ENCODE measurements at regions not wholly inside any gene's neighbourhood (a gene's known extent, or its start where the extent isn't known, plus 50 kb on each side); places are given as distances from the start of the nearest gene placed in this dataset.

DNA sequence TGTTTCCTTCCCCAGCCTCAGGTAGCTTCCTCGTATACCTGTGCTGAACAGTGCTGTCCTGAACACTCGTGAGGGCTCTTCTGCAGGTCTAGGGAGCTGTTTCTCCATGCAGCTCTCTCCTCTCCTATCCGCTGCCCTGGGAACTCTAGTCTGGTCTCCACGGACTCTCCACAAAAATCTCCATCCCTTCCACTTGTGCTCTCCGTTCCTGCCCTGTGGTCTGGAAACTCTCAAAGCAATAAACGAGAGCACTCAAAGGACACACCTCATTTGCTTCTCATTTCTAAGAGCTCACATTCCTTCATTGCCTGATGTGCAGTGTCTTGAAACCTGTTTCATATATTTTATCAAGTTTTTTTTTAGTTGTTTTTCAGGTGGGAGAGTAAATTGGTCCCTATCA lies 235.9 kb upstream of the RGS17 start:
- Histone ChIP-seq H4K20me1 (replicated peaks in 1 of 2; ENCODE audit: control insufficient read depth in 1 of 2, insufficient read depth in 2 of 2, low read length in 2 of 2) (no peaks in the 10 kb centered on the region), H3K9me3 (ENCODE audit: insufficient read depth in 2 of 2, low read depth in 1 of 2, low read length in 1 of 2) (0 out of 4 replicates have a peak, but pooled peaks cover 0 to 2% of the 10 kb centered on the region in 2 experiments), H3K4me3 (ENCODE audit: extremely low read depth in 1 of 4, insufficient read depth in 2 of 4, low read depth in 3 of 4, low read length in 4 of 4) (no peak overlapping the region), H2BK15ac (ENCODE audit: low read length) (no peak overlapping the region), H3K56ac (replicated peaks; ENCODE audit: insufficient read length, low read depth, low read length) (no peak overlapping the region), H3K36me3 (ENCODE audit: control insufficient read depth in 2 of 4, insufficient read depth in 4 of 4, low read length in 3 of 4) (no peaks in the 10 kb centered on the region), H2AK5ac (ENCODE audit: low read depth, low read length) (no peak overlapping the region), H3K4me2 (ENCODE audit: insufficient read depth in 1 of 2, low read depth in 2 of 2, low read length in 2 of 2) (no peak overlapping the region), H2BK120ac (replicated peaks; ENCODE audit: low read depth, low read length) (no peak overlapping the region), H3K79me2 (ENCODE audit: control insufficient read depth in 1 of 2, insufficient read depth in 2 of 2, low read length in 2 of 2) (no peaks in the 10 kb centered on the region), H3K27ac (ENCODE audit: low read depth, low read length) (no peak overlapping the region), H3K23ac (ENCODE audit: insufficient read length) (no peak overlapping the region), H2BK20ac (ENCODE audit: low read length) (no peak overlapping the region), H4K8ac (ENCODE audit: extremely low read depth, insufficient read depth, low read length) (no peak overlapping the region), H3K18ac (ENCODE audit: extremely low read depth, low read length) (no peak overlapping the region; the same call in 1 of the 2 replicates), H4K5ac (ENCODE audit: insufficient read length, low read depth, low read length) (no peak overlapping the region), H3K27me3 (replicated peaks in 1 of 4; ENCODE audit: control insufficient read depth in 3 of 4, extremely low read depth in 1 of 4, insufficient read depth in 3 of 4, low read length in 3 of 4) (no peaks in the 10 kb centered on the region), H3K79me1 (ENCODE audit: low read depth, low read length) (no peaks in the 10 kb centered on the region), H2BK12ac (ENCODE audit: low read depth, low read length) (no peak overlapping the region), H3K4me1 (replicated peaks in 1 of 4; ENCODE audit: control insufficient read depth in 3 of 4, insufficient read depth in 4 of 4, low read length in 3 of 4) (no peaks in the 10 kb centered on the region), H3K4ac (replicated peaks; ENCODE audit: insufficient read length, low read depth, low read length) (no peak overlapping the region), H3K9ac (replicated peaks in 1 of 4; ENCODE audit: extremely low read depth in 1 of 4, low read depth in 3 of 4, low read length in 3 of 4) (no peak overlapping the region), H3K23me2 (ENCODE audit: low read depth, low read length) (no peaks in the 10 kb centered on the region), H2BK5ac (ENCODE audit: low read depth, low read length) (no peak overlapping the region), H4K91ac (replicated peaks; ENCODE audit: insufficient read length, low read length) (no peak overlapping the region), H3K14ac (ENCODE audit: insufficient read length) (no peak overlapping the region), H2AFZ (ENCODE audit: low read length) (no peak overlapping the region)
- POLR2A ChIA-PET (ENCODE audit: partially characterized antibody) = no interaction called here
- 89% methylated on average over 6 of the region's 6 CpGs; no CpG with 5 or more reads in 1 of the 2 experiments for WGBS, 2 experiments (ENCODE audit: extremely low coverage in 1 of 2, insufficient coverage in 1 of 2, insufficient read length in 1 of 2, insufficient replicate concordance in 2 of 2, low coverage in 1 of 2, low lambda C conversion rate in 2 of 2, missing lambda C conversion rate in 1 of 2)
- CTCF ChIA-PET (ENCODE audit: partially characterized antibody) = interaction anchor here (1.1 to 1.4 kb wide), 3 partner anchors 15 to 137 kb away, joined by 3 read pairs; no protein-coding TSS in a partner anchor
- no peak for DNase-seq (ENCODE audit: low read depth in 1 of 2, low spot score in 2 of 2)
- FAIRE-seq = no peak
- TF ChIP-seq SIX5 (IDR thresholded peaks at IDR 0.05; ENCODE audit: low read depth, low read length) (no peak), MAX (IDR thresholded peaks at IDR 0.05) (no peak), SIRT6 (IDR thresholded peaks at IDR 0.05; ENCODE audit: low read length) (no peak), MAFK (IDR thresholded peaks at IDR 0.05; ENCODE audit: low read depth, low read length) (no peak), JUND (IDR thresholded peaks at IDR 0.05; ENCODE audit: low read length) (no peak), RXRA (IDR thresholded peaks at IDR 0.05; ENCODE audit: insufficient read depth, low read depth, low read length) (no peak), KDM4A (IDR thresholded peaks at IDR 0.05; ENCODE audit: low read depth, low read length, severe bottlenecking) (no peak), TAF7 (optimal IDR thresholded peaks at IDR 0.05; ENCODE audit: borderline replicate concordance, low read depth, low read length) (no peak)
